ENCODE measurements at regions not wholly inside any gene's neighbourhood (a gene's known extent, or its start where the extent isn't known, plus 50 kb on each side); places are given as distances from the start of the nearest gene placed in this dataset.

- Histone ChIP-seq H3K27me3 (ENCODE audit: control insufficient read depth in 2 of 2, insufficient read depth in 2 of 2, low read length in 2 of 2) (no peaks in the 10 kb centered on the region), H3K79me2 (ENCODE audit: insufficient read depth, low read length) (no peaks in the 10 kb centered on the region), H3K4me2 (replicated peaks; ENCODE audit: extremely low read depth, low read length, poor library complexity, severe bottlenecking) (no peak overlapping the region), H3K9me3 (replicated peaks in 1 of 2; ENCODE audit: control insufficient read depth in 1 of 2, insufficient read depth in 1 of 2, low read length in 2 of 2) (peaks cover 7 to 9% of the 10 kb centered on the region in 2 donors), H3K36me3 (replicated peaks in 1 of 2; ENCODE audit: control insufficient read depth in 1 of 2, insufficient read depth in 2 of 2, low read length in 2 of 2) (no peaks in the 10 kb centered on the region), H3K4me3 (replicated peaks in 1 of 3; ENCODE audit: low read depth in 2 of 3, low read length in 3 of 3) (no peak overlapping the region), H3K27ac (ENCODE audit: low read depth in 1 of 2, low read length in 2 of 2) (no peak overlapping the region), H2AFZ (ENCODE audit: insufficient read depth, low read depth, low read length, poor library complexity, severe bottlenecking) (no peak overlapping the region), H3K9ac (ENCODE audit: insufficient read depth, low read length, poor library complexity, severe bottlenecking) (no peak overlapping the region), H4K20me1 (ENCODE audit: insufficient read depth, low read length) (no peaks in the 10 kb centered on the region), H3K4me1 (ENCODE audit: control insufficient read depth in 1 of 2, insufficient read depth in 2 of 2, low read length in 2 of 2) (no peaks in the 10 kb centered on the region)
- no peak overlapping the region for H3K4me3 Mint-ChIP-seq
- no peaks in the 10 kb centered on the region for H3K27me3 Mint-ChIP-seq (ENCODE audit: low read depth in 3 of 3)
- H3K36me3 Mint-ChIP-seq = no peaks in the 10 kb centered on the region
- no peaks in the 10 kb centered on the region for H3K4me1 Mint-ChIP-seq
- DNase-seq = no peak
- intact Hi-C loops (cut with micrococcal nuclease) = no loop called here
- WGBS (ENCODE audit: insufficient coverage) = 77% methylated on average over 5 of the region's 7 CpGs
- H3K27ac Mint-ChIP-seq = peak overlapping the region in 1 of 7 donors; percentile 1
- peaks cover 22 to 33% (median 31%) of the 10 kb centered on the region in 7 donors for H3K9me3 Mint-ChIP-seq
- no peak for TF ChIP-seq CTCF (IDR thresholded peaks at IDR 0.05)
Measured at GRCh38 chr7:80563561-80564327, 51.9 kb upstream of the GNAT3 start.

GRCh38 chr7:80565554-80565953 lies 53.7 kb upstream of the GNAT3 start:
- no peak overlapping the region for H3K4me2 ChIP-seq (replicated peaks; ENCODE audit: extremely low read depth, low read length, poor library complexity, severe bottlenecking)
- no peaks in the 10 kb centered on the region for H3K4me1 ChIP-seq (ENCODE audit: control insufficient read depth in 1 of 2, insufficient read depth in 2 of 2, low read length in 2 of 2)
- H3K79me2 ChIP-seq (ENCODE audit: insufficient read depth, low read length) = no peaks in the 10 kb centered on the region
- H3K4me1 Mint-ChIP-seq = no peaks in the 10 kb centered on the region
- H3K27ac ChIP-seq (ENCODE audit: low read depth in 1 of 2, low read length in 2 of 2) = no peak overlapping the region
- H3K36me3 Mint-ChIP-seq = no peaks in the 10 kb centered on the region
- no peak overlapping the region for H3K4me3 ChIP-seq (replicated peaks in 1 of 3; ENCODE audit: low read depth in 2 of 3, low read length in 3 of 3)
- H3K9ac ChIP-seq (ENCODE audit: insufficient read depth, low read length, poor library complexity, severe bottlenecking) = no peak overlapping the region
- no peaks in the 10 kb centered on the region for H3K27me3 Mint-ChIP-seq (ENCODE audit: low read depth in 3 of 3)
- peaks cover 19 to 29% (median 23%) of the 10 kb centered on the region in 7 donors for H3K9me3 Mint-ChIP-seq
- H3K9me3 ChIP-seq (replicated peaks in 1 of 2; ENCODE audit: control insufficient read depth in 1 of 2, insufficient read depth in 1 of 2, low read length in 2 of 2) = peaks cover 7 to 9% of the 10 kb centered on the region in 2 donors
- no peak overlapping the region for H3K4me3 Mint-ChIP-seq
- no peak overlapping the region for H2AFZ ChIP-seq (ENCODE audit: insufficient read depth, low read depth, low read length, poor library complexity, severe bottlenecking)
- H3K36me3 ChIP-seq (replicated peaks in 1 of 2; ENCODE audit: control insufficient read depth in 1 of 2, insufficient read depth in 2 of 2, low read length in 2 of 2) = no peaks in the 10 kb centered on the region
- DNase-seq = no peak
- no peak overlapping the region for H3K27ac Mint-ChIP-seq
- intact Hi-C loops (cut with micrococcal nuclease) = no loop called here
- no peaks in the 10 kb centered on the region for H3K27me3 ChIP-seq (ENCODE audit: control insufficient read depth in 2 of 2, insufficient read depth in 2 of 2, low read length in 2 of 2)
- WGBS (ENCODE audit: insufficient coverage) = 100% methylated on average over 3 of the region's 3 CpGs
- H4K20me1 ChIP-seq (ENCODE audit: insufficient read depth, low read length) = no peaks in the 10 kb centered on the region
- no peak for TF ChIP-seq CTCF (IDR thresholded peaks at IDR 0.05)

Measured in CD14-positive monocyte (primary cell).